OCI-M2 (cell line): ENCODE measurements at regions not wholly inside any gene's neighbourhood (a gene's known extent, or its start where the extent isn't known, plus 50 kb on each side); places are given as distances from the start of the nearest gene placed in this dataset.

Experiments
- DNase-seq: peaks from one replicate; lab custom pipeline; 2025; ENCODE audit not compliant: unreplicated experiment; lab: John Stamatoyannopoulos, UW

GRCh38 chr2:12106440-12107080, 360.1 kb downstream of the LPIN1 start:
- DNase-seq, result no peak

DNA sequence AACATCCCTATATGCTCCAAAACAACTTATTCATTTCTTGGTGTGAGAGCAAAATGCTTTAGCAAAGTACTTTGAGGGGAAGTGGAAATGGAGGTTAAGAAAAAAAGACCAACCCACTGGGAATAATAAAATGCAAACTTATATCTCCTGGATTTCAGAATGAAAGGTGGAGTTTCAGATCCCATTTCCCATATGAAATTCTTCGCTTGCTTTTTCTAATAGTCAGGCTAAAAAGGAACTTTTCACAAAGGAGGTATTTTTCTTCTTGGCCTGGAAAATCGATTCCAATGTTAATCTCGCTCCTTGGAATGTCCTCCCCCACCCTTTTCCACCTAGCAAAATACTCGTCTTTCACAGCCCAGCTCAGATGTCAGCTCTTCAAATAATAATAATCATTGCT, 360.9 kb downstream of the LPIN1 start:
- no peak for DNase-seq

DNA sequence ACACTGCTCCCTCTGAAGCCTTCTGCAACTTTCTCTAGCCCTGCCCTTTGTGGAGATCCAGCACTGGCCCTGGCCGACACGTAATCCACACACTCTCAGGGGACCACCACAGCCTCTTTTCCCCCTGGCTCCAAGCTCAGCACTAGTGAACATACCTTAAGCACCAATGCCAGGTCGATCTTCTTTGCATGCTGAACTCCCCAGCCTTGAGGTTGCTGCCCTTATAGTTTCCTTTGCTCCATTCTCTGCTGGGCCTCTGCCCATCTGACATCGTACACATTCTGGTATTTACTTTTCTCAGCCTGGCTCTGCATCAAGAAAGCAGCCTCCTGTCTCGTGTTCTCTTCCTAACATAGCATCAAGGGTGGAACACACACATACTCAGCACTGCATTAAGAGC, 361.5 kb downstream of the LPIN1 start:
- no peak for DNase-seq

GRCh38 chr2:12109363-12110017, 363.1 kb downstream of the LPIN1 start:
- DNase-seq, result no peak

DNA sequence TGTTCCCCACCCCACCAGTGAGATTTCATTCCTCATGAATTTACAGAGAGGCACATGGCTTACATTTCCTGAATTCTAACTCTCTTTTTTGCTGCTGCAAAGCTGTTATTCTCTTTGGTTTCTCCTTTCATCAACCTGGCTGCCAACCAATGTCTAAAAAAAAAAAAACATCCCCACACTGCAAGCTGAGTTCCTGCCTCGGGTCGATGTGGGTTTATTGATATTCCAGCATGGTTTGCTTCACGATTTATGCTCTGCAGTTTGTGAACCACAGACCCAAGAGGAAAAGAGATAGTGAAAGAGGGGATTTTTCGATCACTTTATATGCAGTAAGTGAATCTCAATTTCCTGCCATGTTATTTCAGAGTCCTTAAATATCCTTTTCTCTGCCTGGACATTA, 363.6 kb downstream of the LPIN1 start:
- DNase-seq, result no peak

DNA sequence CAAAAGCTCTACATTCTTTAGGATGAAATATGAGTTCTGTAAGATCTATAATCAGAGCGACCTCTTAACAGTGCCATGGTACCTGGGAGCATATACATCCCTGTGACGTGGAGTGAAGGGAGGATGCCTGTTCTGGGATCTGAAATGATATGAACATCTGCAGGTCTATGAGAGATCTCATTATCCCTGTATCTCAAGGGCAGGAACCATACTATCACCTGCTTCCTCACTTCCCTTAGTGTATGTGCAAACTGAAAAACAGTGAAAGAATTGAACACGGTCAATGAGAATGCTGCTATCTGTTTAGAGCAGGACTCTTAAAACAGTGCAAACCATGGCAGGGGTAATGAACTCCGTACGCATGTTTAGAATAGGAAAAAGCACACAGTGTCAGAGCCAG, 364.0 kb downstream of the LPIN1 start:
- no peak for DNase-seq

- DNase-seq, result no peak
Measured at GRCh38 chr2:12113412-12113811, 367.0 kb downstream of the LPIN1 start.

DNA sequence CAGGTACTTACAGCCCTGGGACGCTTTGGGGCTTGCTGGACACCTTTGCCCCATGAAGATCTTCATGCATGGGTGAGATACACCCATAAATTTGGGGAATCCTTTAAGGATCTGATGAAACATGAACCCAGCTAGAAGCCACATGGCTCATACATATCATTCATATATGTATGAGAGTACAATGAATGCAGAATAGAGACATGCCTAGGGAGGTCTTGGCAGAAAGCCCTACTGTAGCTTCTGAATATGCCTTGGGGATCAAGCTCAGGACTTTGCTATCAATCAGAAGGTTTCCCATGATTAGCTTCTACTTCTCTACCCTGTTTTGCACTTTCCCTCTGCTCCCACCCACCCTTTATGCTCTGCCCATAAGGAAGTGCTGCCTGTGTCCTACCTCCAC, 368.4 kb downstream of the LPIN1 start:
- no peak for DNase-seq

DNA sequence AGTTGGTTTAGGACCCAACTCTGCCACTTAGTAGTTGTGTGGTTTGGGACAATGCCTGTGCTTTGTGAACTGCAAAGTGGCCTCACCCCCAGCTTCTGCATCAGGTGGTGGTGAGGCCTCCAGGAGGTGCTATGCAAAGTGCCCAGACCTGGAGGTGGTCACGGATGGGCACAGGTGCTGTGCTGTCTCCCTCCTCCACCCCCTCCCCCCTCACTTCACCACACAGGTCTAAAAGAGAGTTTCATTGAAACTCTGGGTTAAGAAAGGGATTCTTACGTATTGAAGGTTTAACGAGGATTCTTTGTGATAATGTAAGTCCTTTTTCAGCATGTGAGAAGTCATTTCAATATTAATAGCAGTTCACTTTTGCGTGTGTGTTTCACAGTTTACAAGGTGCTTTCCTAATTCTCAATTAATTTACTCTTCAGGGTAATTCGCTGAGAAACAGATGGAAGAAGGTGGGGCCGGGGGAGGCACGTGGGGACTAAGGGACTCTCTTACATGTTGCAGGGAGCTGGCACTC, 369.9 kb downstream of the LPIN1 start:
- DNase-seq, result no peak

DNA sequence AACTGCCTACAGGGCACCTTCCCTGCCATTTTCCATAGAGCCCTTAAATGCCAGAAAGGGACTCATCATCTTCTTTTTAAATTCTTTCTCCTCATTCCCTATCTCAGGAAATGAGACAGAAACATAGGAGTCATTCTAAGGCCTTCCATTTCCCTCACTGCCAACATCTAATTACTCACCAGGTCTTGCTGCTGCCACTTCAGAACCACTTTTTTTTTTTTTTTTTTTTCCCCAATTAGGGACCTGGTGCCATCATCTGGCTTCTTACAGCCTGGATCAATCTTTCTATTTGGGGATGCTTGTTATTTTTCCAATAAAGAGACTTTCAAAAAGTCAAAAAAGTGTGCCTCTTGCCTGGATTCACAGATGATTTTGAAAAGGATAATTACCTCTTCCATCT, 373.4 kb downstream of the LPIN1 start:
- DNase-seq, result no peak

GRCh38 chr2:12120281-12121150, 374.1 kb downstream of the LPIN1 start:
- no peak for DNase-seq

DNA sequence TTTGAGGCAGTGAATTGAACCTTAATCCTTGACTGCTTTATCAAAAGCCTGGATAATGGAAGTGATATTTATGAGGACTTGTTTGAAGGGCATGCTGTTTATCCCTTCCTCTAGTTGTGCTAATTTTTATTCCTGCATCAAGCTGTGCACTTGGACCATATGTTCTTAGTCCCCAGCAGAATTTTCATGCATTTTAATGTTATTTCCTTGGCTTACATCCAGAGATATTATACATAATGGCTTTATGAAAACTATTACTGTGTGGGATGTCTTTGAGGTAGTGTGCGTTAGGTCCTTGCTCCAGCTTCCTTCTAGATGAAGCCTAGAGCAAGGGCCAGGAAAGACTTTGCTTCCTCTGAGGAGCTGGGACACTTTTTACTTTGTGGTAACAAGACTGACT, 378.4 kb downstream of the LPIN1 start:
- DNase-seq, result no peak

- no peak for DNase-seq
Measured at GRCh38 chr2:12126318-12126717, 379.9 kb downstream of the LPIN1 start.

- DNase-seq, result no peak
Measured at GRCh38 chr2:12127638-12128037, 381.2 kb downstream of the LPIN1 start.

DNA sequence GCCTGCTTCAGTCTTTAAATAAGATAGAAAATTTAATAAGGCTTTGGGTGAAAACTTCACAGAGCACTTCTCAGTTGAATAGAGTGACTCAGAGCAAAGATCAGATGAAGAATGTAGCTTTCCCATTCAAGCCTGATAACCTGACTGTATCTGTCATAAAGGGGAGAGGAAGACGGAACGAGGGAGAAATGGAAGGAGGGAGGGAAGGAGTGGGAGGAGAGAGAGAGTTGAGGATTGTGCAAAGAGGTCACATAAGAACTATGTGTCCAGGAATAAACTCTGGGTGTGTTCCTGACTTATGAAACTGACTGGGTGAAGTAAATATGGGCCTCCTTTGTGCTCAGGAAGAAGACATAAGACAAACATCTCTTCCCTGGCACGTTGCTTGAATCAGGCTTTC, 385.5 kb downstream of the LPIN1 start:
- DNase-seq, result no peak

DNA sequence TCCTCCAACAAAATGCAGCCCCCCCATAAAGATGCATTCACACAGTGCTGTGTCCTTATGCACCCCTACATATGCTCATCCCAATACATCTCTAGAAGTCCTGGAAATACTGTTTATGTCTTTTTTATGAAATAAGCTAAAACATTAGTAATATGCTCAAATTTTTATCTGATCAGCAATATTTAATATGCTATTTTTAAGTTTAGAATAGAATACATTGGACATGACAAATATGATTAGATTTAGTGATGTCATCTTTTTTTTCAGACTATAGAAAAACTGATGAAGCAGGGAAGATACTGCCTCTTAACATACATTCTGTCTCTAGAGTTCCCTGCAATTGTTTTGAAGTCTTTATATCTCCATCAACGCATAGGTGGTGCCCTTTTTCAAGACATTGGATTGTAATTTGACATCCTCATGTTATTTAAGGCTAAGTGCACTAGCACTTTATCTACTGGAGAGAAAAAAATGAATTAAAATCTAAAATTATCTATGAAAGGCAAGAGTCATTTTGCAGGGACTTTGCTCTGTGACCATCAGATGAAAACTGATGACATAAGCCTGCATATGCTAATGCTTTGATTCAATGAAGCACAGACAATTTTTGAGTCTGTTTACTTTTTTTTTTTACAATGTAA, 395.3 kb downstream of the LPIN1 start:
- no peak for DNase-seq

DNA sequence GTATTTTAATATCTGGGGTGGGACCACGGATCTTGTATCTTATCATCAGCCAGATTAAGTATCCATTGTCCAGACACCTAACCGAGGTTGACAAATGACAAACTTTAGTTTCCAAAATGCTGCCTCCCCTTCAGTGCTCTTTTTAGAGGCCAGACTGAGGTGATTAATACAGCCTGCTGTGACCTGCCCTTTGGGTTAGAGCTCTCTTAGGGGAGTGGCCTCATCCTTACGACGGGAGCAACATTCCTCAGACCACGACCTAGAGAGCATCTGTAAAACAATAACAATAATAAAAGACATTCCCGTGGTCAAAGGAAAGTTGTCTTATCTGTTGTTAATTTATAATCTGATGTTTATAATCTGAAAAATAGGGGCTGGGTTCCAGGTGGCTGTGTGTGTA, 405.3 kb downstream of the LPIN1 start:
- no peak for DNase-seq

DNA sequence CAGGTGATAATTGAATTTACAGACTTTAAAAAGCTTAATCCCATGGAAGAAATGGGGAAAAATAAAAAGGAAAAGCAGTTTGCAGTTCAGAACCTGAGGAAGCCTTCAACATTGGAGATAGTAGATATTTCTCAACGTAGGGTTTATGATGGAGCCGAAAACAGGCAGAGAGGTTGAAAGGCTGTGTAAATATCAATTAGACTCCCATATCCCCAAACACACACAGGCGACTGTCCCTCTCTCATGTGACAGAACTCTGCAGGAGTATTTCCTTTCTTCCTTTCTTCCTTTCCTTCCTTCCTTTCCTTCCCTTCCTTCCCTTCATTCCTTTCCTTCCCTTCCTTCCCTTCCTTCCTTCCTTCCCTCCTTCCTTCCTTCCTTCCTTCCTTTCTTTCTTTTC, 406.5 kb downstream of the LPIN1 start:
- DNase-seq, result no peak

- no peak for DNase-seq
Measured at GRCh38 chr2:12155303-12156051, 409.0 kb downstream of the LPIN1 start.

DNA sequence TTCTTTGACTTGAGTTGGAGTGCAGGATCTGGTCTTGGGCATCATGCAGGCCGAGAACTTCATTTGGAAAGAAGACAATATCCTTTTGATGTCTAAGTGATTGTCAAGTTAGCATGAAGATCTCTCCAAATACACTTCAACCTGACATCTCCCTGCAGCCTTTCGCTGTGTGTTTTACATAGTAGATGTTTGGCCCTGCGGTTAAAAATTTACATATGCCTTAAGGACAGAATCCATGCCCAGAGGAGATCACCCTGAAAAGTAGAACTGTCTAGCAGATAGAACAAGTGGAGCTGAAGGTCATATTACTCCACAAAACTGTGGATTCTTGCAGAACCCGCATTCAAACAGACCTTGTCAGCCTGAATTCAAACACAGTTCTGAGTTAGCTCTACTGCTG, 409.9 kb downstream of the LPIN1 start:
- DNase-seq, result no peak

- DNase-seq, result no peak
Measured at GRCh38 chr2:12161085-12161484, 414.7 kb downstream of the LPIN1 start.
